Middle frontal gyrus (tissue), 1 donor: ENCODE measurements at regions not wholly inside any gene's neighbourhood (a gene's known extent, or its start where the extent isn't known, plus 50 kb on each side); places are given as distances from the start of the nearest gene placed in this dataset.
A peak's percentile ranks its signal among the peaks of the same experiment; 100 is the strongest.

ENCODE experiments used
- DNase-seq: peaks from one replicate; pipeline ENCODE4 v3.0.0-alpha.2; 2015; ENCODE audit warnings: low spot score; ENCODE audit errors: extremely low spot score

GRCh38 chr21:26784974-26785373 is 60.2 kb downstream of the ADAMTS1 start:
- DNase-seq, result no peak

DNA sequence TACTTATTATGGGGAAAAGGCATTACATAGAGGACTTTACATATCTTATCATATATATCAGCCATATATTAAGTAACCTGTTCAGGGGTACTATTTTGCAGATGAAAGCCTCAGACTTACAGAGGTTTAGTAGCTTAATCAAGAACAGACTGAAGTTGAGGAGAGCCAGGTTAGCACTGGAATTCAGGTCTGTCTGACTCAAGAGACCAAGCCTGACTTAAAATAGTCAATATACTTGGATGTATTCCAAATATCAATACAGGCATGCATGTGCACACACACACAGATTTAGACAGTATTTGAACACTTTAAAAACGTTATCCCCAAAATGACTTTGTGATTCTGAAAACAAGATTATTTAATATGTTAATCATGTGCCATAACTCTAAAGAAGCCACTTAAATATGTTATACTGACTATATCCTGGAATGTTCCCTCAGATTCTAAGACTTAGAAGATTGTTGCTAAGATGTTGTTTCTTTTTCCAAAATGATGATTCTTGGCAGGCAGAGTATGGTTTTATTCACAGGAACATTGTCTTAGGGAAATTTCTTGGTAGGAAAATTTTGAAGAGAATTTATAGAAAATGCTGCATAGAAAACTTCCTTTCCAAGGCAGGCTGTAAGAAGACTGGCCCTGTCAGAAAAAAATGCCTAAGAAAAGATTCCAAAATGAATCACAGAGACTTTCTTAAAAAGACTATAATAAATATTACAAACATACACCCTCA is 61.6 kb downstream of the ADAMTS1 start:
- DNase-seq, result peak; percentile 62

DNA sequence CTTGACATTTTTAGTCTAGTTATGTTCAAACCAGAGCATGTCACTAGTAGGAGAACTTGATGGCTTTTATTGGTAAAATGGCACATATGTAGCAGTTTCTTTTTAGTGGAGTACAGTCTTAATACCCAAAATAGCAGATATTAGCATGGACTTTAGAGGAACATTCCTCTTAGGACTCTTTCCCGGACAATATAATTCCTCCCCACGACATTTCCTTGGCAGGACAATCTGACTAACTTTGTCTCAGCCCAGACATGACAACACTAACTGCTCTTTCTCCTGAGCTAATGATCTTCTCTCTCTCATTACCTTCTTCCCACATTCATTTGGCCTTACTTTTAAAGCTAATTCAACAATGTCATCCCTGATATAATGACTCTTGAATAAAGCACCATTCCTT is 62.5 kb downstream of the ADAMTS1 start:
- DNase-seq, result no peak

DNA sequence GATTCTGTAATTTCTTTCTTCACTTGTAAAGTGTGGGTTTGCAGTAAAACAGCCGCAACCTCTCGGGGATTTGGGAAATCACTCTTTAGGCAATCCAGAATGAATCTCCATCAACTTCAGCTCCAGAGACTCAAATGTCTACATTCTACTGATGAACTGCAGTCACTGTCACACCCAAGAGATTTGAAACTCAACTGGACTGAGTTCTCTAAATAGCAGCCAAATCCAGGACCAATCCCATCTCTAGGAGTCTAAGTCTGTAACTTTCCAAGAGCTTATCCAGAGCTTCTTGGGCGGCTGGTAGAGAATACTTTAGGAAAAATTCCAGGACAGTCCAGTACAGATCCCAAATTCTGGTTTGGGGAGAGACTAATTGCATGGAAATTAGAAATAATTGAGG is 62.9 kb downstream of the ADAMTS1 start:
- DNase-seq, result no peak

- DNase-seq, result no peak
These were observed 63.9 kb downstream of the ADAMTS1 start for GRCh38 chr21:26781331-26781730.

- DNase-seq, result no peak
These were observed 68.0 kb downstream of the ADAMTS1 start for GRCh38 chr21:26777166-26777565.

GRCh38 chr21:26776310-26777021 is 68.7 kb downstream of the ADAMTS1 start:
- no peak for DNase-seq

DNA sequence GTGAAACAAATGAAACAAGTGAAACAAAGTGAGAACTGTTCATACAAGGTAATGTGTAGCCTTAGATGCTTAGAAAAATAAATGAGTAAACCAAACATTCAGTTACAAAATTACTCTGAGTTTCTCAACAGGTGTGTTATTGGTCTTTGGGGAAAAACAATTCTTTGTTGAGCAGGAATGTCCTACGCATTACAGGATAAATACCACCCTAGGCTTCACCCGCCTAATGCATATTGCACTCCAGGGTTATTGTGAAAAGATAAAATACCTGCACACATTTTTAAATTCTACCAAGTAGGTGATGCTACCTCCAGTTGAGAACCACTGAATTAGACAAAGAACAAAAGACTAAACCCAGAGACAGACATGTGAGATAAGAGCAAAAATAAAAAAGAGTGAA is 72.2 kb downstream of the ADAMTS1 start:
- DNase-seq, result no peak

GRCh38 chr21:26769613-26770188 is 75.5 kb downstream of the ADAMTS1 start:
- DNase-seq, result no peak

DNA sequence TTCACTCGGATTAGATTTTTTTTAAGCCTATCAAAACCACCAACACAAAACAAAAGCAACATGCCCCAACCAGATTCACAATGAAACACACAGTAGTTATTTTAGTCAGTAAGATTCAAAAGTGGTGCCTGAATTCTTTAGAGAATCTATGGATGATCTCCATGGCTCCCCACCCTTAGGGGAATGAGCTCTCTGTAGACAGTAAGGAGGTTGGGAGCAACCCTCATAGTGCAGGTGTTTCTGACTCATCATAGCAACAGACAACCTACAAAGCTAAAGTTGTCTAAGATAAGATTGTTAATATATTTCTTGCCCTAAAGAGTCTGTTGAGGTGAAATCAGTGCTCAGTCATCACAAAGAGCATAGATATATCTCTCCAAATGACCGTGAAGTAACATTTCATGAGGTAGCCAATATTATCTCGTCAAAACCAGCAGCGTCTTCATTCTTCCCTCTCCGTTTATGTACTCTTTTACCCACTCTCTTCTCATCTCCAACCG is 78.3 kb downstream of the ADAMTS1 start:
- DNase-seq, result no peak

GRCh38 chr21:26761174-26761915 is 83.9 kb downstream of the ADAMTS1 start:
- DNase-seq, result no peak

DNA sequence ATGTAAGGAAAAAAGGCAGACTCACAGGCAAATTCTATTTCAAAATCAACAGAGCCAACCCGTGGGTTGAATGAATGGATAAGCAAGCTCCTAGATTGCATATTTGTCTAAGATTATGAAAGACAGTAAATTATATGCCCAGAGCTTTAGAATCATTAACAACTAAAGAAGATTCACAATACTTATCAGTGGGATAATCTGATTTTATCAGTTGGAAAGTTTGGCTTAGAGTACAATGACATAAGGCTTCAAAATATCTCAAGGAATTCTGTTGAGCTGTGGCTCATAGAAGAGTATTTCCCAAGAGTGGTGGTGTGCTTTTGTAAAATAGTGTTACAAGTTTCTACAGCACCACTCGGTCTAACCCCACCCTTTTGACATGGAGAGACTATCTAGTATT is 85.5 kb downstream of the ADAMTS1 start:
- DNase-seq, result no peak

- DNase-seq, result no peak
These were observed 86.9 kb downstream of the ADAMTS1 start for GRCh38 chr21:26758083-26758880.

DNA sequence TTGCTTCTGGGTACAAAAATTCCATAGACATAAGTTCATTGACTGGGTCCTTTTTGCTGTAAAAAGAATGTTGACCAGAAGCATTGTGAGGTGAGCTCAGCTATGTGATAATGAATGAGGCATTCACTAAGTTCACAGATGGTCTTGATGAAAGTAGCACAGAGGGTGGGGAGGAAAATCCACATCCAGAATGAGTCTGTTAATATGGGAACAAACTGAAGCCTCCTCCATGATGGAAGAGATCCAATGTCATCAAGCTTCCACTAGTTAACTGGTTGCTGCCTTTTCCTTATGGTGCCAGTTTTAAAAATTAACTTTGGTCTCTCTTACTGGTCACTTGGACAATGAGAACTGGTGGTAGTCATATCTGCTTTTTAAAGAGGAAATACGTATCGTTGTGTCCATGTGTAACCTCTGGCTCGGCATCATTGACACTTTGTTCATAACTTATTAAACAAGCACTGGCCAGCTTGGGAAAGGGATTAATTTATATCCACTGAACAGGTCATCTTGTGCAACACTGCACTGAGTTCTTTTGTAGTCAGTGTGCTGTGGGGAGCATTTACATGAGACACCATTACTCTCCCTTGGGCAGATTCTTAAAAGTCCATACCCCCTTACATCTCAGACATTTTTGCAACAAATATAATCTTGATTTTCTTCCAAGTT is 88.6 kb downstream of the ADAMTS1 start:
- DNase-seq, result no peak

DNA sequence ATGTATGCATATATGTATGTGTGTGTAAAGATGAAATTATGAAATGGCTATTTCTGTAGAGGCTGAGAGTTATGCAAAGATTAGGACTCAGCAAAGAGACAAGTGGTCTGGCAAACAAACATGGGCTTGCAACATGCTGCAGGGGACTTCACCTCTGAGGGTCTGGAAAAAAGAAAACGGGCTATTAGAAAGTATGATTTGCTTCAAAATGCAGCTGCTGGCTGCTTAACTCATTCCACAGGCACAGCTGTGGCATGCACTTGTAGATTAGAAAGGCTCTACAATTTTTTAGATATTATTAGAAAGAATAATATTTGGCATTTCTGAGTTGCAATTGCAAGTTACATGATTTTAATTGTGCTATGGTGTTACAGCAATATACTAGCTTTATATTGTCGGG is 90.4 kb downstream of the ADAMTS1 start:
- no peak for DNase-seq

DNA sequence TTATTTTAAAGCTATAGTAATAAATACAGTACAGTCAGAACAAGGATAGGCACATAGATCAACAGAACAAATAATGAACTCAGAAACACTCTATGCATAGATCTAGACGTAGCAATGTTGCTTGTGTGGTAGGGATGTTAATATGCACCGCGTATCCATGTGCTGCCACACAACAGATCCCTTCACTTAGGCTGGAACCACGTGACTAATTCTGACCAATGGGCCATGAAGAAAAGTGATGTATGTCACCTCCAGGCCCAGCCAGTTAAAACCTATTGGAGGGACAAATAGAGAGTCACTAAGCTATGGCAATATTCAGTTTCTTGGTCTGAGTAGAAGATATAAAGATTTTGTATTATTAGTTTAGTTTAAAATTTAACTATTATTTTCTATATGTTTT is 91.4 kb downstream of the ADAMTS1 start:
- DNase-seq, result no peak

- no peak for DNase-seq
These were observed 92.4 kb downstream of the ADAMTS1 start for GRCh38 chr21:26752849-26753248.

DNA sequence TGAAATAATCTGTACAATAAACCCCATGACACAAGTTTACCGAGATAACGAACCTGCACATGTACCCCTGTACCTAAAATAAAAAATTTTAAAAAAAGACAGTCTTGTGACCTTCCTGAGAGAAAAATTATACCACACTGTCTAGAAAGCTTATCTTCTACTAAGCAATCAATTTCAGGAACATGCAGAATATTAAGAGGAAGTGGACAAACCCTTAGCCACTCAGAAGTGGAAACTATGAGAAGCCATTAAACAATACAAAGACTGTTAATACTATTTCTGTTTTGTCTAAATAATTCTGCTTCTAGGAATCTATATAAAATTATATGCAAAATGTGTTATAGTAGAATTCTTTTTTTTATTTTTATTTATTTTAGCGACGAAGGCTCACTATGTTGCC is 93.9 kb downstream of the ADAMTS1 start:
- no peak for DNase-seq

DNA sequence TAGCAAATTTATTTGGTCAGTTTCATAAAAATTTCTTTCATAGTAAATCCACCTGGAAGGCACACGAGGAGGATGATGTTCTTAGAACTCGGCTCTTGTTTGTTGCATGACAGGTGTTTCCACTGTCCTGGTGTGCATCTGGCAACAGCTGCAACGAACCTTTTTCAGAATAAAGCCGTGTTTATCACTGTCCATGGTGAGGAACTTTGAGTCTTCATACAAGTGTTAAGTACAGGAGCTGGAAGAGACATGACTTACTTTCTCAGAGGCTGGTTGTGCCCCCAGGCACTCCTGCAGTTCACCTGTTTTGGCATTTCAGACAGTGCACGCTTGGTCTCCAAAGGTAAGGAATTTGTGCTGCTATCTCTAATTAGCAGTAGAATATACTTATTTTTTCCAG is 97.1 kb downstream of the ADAMTS1 start:
- DNase-seq, result no peak

DNA sequence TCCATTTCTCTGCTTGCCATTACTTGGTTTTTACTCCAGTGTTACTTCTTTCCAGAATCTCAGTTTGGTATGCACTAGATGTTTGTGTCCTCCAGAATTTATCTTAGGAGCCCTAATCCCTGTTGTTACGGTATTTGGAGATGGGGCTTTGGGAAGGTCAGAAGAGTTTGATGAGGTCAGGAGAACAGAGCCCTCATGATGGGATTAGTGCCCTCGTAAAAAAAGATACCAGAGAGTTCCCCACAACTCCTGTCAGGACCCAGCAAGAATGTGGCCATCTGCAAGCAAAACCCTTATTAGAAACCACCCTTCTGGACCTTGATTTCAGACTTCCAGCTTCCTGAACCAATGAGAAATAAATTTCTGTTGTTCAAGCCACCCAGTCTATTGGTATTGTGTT is 98.0 kb downstream of the ADAMTS1 start:
- no peak for DNase-seq
